WERI-Rb-1 (cell line): ENCODE measurements at regions not wholly inside any gene's neighbourhood (a gene's known extent, or its start where the extent isn't known, plus 50 kb on each side); places are given as distances from the start of the nearest gene placed in this dataset.

Experiments used
- DNase-seq: peaks from one replicate; pipeline ENCODE4 v3.0.0-alpha.2; 2020
- H3K27ac ChIP-seq: fragments of 250-450 bp; sonication (Bioruptor Pico); 2 replicates; pipeline ENCODE4 v1.5.1; 2020; ENCODE audit warnings: mild to moderate bottlenecking, moderate library complexity
- H3K27me3 ChIP-seq: fragments of 250-450 bp; sonication (Bioruptor Pico); 2 replicates; pipeline ENCODE4 v1.5.1; 2021; ENCODE audit warnings: mild to moderate bottlenecking, low read depth, moderate library complexity; ENCODE audit not compliant: insufficient read depth, severe bottlenecking
- H3K36me3 ChIP-seq: fragments of 250-450 bp; sonication (Bioruptor Pico); 2 replicates; pipeline ENCODE4 v1.5.1; 2020; ENCODE audit warnings: mild to moderate bottlenecking, moderate library complexity
- H3K4me3 ChIP-seq: 2 replicates; pipeline ENCODE4 v1.5.1; 2011; ENCODE audit warnings: low read depth, mild to moderate bottlenecking, control low read depth, low read length
- H3K9me3 ChIP-seq: fragments of 250-450 bp; sonication (Bioruptor Pico); 2 replicates; pipeline ENCODE4 v1.5.1; 2021; ENCODE audit warnings: mild to moderate bottlenecking, moderate library complexity; ENCODE audit not compliant: severe bottlenecking
- TF ChIP-seq, protein P1 (sequence below): IDR thresholded peaks from 2 replicates; pipeline ENCODE4 v1.5.1; 2011; ENCODE audit warnings: low read depth, mild to moderate bottlenecking, control low read depth, inconsistent platforms, low read length

- no peaks in the 10 kb centered on the region for H3K36me3 ChIP-seq
- TF ChIP-seq, protein P1, sequence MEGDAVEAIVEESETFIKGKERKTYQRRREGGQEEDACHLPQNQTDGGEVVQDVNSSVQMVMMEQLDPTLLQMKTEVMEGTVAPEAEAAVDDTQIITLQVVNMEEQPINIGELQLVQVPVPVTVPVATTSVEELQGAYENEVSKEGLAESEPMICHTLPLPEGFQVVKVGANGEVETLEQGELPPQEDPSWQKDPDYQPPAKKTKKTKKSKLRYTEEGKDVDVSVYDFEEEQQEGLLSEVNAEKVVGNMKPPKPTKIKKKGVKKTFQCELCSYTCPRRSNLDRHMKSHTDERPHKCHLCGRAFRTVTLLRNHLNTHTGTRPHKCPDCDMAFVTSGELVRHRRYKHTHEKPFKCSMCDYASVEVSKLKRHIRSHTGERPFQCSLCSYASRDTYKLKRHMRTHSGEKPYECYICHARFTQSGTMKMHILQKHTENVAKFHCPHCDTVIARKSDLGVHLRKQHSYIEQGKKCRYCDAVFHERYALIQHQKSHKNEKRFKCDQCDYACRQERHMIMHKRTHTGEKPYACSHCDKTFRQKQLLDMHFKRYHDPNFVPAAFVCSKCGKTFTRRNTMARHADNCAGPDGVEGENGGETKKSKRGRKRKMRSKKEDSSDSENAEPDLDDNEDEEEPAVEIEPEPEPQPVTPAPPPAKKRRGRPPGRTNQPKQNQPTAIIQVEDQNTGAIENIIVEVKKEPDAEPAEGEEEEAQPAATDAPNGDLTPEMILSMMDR, result no peak
- H3K27ac ChIP-seq, result no peak overlapping the region
- no peak for DNase-seq
- H3K4me3 ChIP-seq, result no peak overlapping the region
- H3K9me3 ChIP-seq, result no peaks in the 10 kb centered on the region
- H3K27me3 ChIP-seq, result no peaks in the 10 kb centered on the region
These were observed 418.1 kb upstream of the CDH5 start for GRCh38 chr16:65948361-65948760.

GRCh38 chr16:65947951-65948350, 418.5 kb upstream of the CDH5 start:
- Histone ChIP-seq H3K9me3 (no peaks in the 10 kb centered on the region), H3K4me3 (no peak overlapping the region), H3K27me3 (no peaks in the 10 kb centered on the region), H3K36me3 (no peaks in the 10 kb centered on the region), H3K27ac (no peak overlapping the region)
- no peak for DNase-seq
- TF ChIP-seq, protein P1, result no peak

DNA sequence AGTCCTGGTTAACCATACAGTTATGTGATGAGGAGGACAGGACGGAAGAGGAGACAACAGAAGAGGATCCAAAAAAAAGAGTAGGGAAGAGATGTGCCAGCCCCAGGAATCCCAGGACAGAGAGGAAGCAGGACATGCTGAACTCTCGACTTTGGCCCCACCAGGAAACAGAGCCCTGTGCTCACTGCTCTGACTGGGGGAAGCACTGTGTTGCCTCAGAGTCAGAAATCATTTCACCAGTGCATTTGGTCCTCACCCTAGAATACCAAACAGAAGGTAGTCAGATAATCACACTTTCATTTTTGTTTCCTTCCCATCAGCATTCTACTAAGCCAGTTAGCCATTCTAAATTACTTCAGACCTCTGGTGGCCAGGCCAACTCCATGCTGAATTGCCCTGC, 421.0 kb upstream of the CDH5 start:
- Histone ChIP-seq H3K9me3 (no peaks in the 10 kb centered on the region), H3K4me3 (no peak overlapping the region), H3K36me3 (no peaks in the 10 kb centered on the region), H3K27me3 (no peaks in the 10 kb centered on the region), H3K27ac (no peak overlapping the region)
- TF ChIP-seq, protein P1, result no peak
- DNase-seq, result no peak

GRCh38 chr16:65944361-65944760, 422.1 kb upstream of the CDH5 start:
- H3K27ac ChIP-seq, result no peak overlapping the region
- H3K27me3 ChIP-seq, result no peaks in the 10 kb centered on the region
- no peak overlapping the region for H3K4me3 ChIP-seq
- H3K36me3 ChIP-seq, result no peaks in the 10 kb centered on the region
- DNase-seq, result no peak
- no peaks in the 10 kb centered on the region for H3K9me3 ChIP-seq
- TF ChIP-seq, protein P1, result no peak

DNA sequence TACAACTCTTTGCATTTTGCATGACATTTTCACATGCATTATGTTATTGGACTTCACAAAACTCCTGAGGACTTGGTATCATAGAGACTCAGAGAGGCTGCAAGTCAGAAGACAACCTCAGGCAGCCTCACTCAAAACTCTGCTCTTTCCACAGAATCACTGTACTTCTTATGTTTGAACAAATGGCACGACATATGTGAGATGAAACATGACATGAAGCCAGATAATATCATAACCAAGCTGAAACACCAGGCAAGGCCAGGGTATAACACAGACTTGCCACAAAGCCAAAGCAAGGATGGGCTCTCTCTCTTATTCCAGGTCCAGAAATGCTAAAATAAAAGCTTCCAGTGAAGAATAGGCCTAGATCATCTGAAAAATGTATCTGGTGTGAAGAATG, 425.8 kb upstream of the CDH5 start:
- DNase-seq, result no peak
- TF ChIP-seq, protein P1, result no peak
- H3K4me3 ChIP-seq, result no peak overlapping the region
- no peaks in the 10 kb centered on the region for H3K36me3 ChIP-seq
- H3K27ac ChIP-seq, result no peak overlapping the region
- no peaks in the 10 kb centered on the region for H3K9me3 ChIP-seq
- no peaks in the 10 kb centered on the region for H3K27me3 ChIP-seq

- TF ChIP-seq, protein P1, result no peak
- DNase-seq, result no peak
- Histone ChIP-seq H3K27me3 (no peaks in the 10 kb centered on the region), H3K9me3 (no peaks in the 10 kb centered on the region), H3K36me3 (no peaks in the 10 kb centered on the region), H3K4me3 (no peak overlapping the region), H3K27ac (no peak overlapping the region)
These were observed 428.4 kb upstream of the CDH5 start for GRCh38 chr16:65938083-65938482.
